ENCODE measurements at regions not wholly inside any gene's neighbourhood (a gene's known extent, or its start where the extent isn't known, plus 50 kb on each side); places are given as distances from the start of the nearest gene placed in this dataset.

DNA sequence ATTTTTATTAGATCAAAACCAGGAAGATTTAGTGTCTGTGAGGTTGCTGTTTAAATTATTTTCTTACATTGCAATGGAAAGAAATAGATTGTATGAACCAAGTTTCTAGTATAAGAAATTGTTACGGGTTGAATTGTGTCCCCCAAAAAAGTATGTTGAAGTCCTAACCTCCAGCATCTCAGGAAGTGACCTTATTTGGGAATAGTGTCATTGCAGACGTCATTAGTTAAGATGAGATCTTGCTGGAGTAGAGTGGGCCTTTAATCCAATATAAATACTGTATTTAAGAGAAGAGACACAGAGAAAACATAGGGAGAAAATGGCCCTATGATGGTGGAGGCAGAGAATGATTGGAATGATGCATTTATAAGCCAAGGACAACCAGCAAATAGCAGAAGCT is 188.7 kb upstream of the SAMSN1 start:
- TF ChIP-seq, protein P1, sequence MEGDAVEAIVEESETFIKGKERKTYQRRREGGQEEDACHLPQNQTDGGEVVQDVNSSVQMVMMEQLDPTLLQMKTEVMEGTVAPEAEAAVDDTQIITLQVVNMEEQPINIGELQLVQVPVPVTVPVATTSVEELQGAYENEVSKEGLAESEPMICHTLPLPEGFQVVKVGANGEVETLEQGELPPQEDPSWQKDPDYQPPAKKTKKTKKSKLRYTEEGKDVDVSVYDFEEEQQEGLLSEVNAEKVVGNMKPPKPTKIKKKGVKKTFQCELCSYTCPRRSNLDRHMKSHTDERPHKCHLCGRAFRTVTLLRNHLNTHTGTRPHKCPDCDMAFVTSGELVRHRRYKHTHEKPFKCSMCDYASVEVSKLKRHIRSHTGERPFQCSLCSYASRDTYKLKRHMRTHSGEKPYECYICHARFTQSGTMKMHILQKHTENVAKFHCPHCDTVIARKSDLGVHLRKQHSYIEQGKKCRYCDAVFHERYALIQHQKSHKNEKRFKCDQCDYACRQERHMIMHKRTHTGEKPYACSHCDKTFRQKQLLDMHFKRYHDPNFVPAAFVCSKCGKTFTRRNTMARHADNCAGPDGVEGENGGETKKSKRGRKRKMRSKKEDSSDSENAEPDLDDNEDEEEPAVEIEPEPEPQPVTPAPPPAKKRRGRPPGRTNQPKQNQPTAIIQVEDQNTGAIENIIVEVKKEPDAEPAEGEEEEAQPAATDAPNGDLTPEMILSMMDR (IDR thresholded peaks at IDR 0.05; ENCODE audit: low read depth, low read length) = no peak
- no peak for TF ChIP-seq EZH2phosphoT487 (IDR thresholded peaks at IDR 0.05; ENCODE audit: low read depth)

Measured in OCI-LY3 (cell line).